LNCAP (cell line): ENCODE measurements at regions not wholly inside any gene's neighbourhood (a gene's known extent, or its start where the extent isn't known, plus 50 kb on each side); places are given as distances from the start of the nearest gene placed in this dataset.

Experiments
- CTCF ChIP-seq: fragments of 450-650 bp; IDR thresholded peaks from 2 replicates; pipeline ENCODE4 v1.5.1; 2017; ENCODE audit warnings: mild to moderate bottlenecking

DNA sequence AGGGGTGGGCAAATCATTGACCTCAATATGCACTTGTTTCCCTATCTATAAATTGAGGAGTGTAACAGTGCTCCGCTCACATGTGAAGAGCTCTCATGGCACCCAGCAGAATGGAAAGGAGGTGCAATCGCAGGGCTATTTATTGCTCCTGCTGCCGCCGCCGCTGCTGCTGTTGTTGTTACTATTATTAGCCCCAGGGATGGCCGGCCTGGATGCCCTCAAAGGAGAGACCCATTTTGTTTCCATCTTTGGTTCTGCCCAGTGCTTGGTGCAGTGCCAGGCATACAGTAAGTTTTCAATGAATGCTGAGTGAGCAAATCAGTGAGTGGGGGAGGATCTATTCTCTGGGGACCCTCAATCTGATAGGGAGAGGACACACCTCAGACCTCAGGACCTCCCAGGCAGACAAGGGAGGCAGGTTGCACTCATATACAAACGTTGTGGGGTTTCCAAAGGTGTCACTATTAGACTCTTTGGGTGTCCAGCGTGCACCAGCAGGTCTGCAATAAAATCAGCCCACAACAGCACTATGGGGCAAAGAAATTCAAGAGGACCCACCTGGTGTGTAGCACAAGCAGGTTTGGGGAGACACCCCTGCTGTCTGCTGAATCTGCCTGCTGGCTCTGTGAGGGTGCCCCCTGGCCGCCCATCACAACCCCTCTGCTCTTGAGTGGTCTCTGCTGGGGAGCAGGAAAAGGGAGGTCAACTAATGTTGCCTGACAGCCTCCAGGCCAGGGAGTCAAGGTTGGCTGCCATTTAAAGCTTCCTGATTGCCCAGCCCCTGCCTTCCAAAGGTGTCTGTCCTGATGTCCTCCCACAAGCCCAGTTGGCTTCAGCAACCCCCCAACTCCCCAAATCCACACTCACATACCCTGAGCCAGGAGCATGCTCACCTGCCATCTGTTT is 136.3 kb downstream of the ACTL8 start:
- no peak for TF ChIP-seq CTCF

GRCh38 chr1:17892225-17892624 is 137.1 kb downstream of the ACTL8 start:
- TF ChIP-seq CTCF = no peak

DNA sequence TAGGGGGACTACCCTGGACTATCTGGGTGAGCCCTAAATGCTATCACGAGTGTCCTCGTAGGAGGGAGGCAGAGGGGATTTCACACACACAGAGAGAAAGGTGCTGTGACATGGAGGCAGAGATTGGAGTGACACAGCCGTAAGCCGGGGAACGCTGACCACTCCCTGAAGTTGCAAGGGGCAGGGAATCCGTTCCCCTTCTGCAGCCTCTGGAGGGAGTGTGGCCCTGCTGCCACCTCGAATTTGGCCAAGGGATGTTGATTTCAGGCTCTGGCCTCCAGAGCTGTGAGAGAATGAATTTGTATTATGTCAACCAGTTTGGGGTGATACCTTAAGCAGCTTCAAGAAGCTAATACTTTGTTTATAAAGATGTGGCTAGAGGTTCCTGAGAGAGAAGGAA is 137.7 kb downstream of the ACTL8 start:
- no peak for TF ChIP-seq CTCF

DNA sequence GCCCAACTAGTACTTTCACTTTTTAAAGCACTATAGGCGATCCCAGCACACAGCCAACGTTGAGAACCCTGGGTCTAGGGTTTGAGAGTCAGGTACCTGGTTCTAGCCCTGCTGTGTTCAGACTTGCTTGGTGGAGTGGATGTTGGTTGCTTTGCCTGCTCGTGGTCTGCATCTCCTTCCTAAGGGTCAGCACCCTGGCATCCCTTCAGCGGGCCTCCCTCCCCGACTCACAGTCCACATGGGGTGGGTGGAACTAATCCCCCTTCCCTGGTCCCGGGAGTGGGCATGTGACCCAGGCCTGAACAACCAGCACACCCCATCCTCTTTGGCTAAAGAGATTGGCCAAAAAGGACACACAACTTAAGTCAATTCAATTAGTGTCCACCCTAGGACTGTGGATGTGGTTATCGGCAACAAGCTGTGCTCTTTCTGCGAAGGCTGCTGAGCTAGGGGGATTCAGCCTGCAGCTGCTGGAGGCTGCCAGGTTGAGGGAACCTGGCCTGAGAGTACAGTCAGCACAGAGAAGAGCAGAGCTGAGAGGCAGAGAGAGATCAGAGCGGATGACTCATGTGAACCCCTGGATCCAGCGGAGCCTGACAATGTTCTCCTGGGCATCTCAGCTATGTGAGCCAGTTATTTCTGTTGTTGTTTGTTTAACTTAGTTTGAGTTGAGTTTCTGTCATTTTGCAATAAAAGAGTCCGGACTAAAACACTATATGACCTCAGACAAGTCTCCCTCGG is 138.9 kb downstream of the ACTL8 start:
- no peak for TF ChIP-seq CTCF

GRCh38 chr1:17895401-17895800 is 140.3 kb downstream of the ACTL8 start:
- no peak for TF ChIP-seq CTCF

DNA sequence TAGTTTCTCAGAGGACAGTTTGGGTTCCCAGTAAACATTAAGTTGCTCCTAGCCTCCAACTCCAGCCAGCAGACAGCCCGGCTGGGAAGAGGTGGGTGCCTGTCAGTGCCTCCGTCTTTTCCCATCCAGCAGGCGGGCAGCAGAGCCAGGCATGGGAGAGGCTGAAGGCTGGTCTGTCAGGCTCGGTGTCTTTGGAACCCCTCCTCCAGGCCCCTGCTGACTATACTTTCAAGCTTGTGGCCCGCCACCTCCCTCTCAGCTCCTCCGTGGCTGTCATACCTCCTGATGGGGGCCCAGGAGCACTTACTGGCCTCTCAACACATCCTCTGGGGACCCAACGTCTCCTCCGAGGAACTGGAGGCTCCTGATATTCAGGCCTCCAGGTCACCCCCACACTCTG is 140.9 kb downstream of the ACTL8 start:
- TF ChIP-seq CTCF = no peak

- no peak for TF ChIP-seq CTCF
These were observed 148.3 kb downstream of the ACTL8 start for GRCh38 chr1:17903386-17903785.
